B cell (primary cell): ENCODE measurements at regions not wholly inside any gene's neighbourhood (a gene's known extent, or its start where the extent isn't known, plus 50 kb on each side); places are given as distances from the start of the nearest gene placed in this dataset.

Experiments used
- CTCF ChIP-seq: fragments of 200-600 bp; IDR thresholded peaks from one replicate; pipeline ENCODE4 v1.8.0; 2022; ENCODE audit warnings: antibody characterized with exemption, mild to moderate bottlenecking
- EZH2 ChIP-seq: IDR thresholded peaks from 2 replicates; pipeline ENCODE4 v1.6.1; 2012; ENCODE audit warnings: borderline replicate concordance, low read depth, mild to moderate bottlenecking, moderate library complexity, low read length; ENCODE audit not compliant: insufficient read depth, poor library complexity, severe bottlenecking

- TF ChIP-seq EZH2 = no peak
- no peak for TF ChIP-seq CTCF
Measured at GRCh38 chr7:142352543-142352942, 94.7 kb upstream of the PRSS58 start.
